Kidney tubule cell (primary cell): ENCODE measurements at regions not wholly inside any gene's neighbourhood (a gene's known extent, or its start where the extent isn't known, plus 50 kb on each side); places are given as distances from the start of the nearest gene placed in this dataset.
"Not testable (repeated sequence)": the region's sequence is repeated elsewhere in the genome, so short reads cannot be mapped to it uniquely, and the experiment has no call there.

Experiments used
- DNase-seq: peaks from one replicate; pipeline ENCODE4 v3.0.0-alpha.2; 2018; ENCODE audit warnings: low spot score

GRCh38 chr7:106749165-106749564, 88.2 kb upstream of the CCDC71L start:
- DNase-seq: no peak

- no peak for DNase-seq
These were observed 89.8 kb upstream of the CCDC71L start for GRCh38 chr7:106750773-106751172.

- no peak for DNase-seq
These were observed 91.4 kb upstream of the CCDC71L start for GRCh38 chr7:106752367-106752766.

GRCh38 chr7:106755024-106755423, 94.1 kb upstream of the CCDC71L start:
- not testable (repeated sequence) for DNase-seq

GRCh38 chr7:106755641-106756040, 94.7 kb upstream of the CCDC71L start:
- DNase-seq: no peak

- no peak for DNase-seq
These were observed 95.1 kb upstream of the CCDC71L start for GRCh38 chr7:106756071-106756470.

GRCh38 chr7:106756884-106757283, 95.9 kb upstream of the CCDC71L start:
- no peak for DNase-seq

- peak; percentile 24 for DNase-seq
These were observed 96.9 kb upstream of the CCDC71L start for GRCh38 chr7:106757846-106758245.

GRCh38 chr7:106762845-106763244, 101.9 kb upstream of the CCDC71L start:
- not testable (repeated sequence) for DNase-seq

- DNase-seq: no peak
These were observed 101.4 kb upstream of the PIK3CG start for GRCh38 chr7:106763717-106764116.

- DNase-seq: no peak
These were observed 99.2 kb upstream of the PIK3CG start for GRCh38 chr7:106765727-106766355.

GRCh38 chr7:106766551-106766950, 98.5 kb upstream of the PIK3CG start:
- DNase-seq: no peak

GRCh38 chr7:106767078-106767477, 98.0 kb upstream of the PIK3CG start:
- DNase-seq: no peak

GRCh38 chr7:106767498-106768323, 97.4 kb upstream of the PIK3CG start:
- peak; percentile 55 for DNase-seq

- DNase-seq: peak; percentile 80
These were observed 96.7 kb upstream of the PIK3CG start for GRCh38 chr7:106768324-106768751.

- peak; percentile 94 for DNase-seq
These were observed 94.9 kb upstream of the PIK3CG start for GRCh38 chr7:106770191-106770590.

GRCh38 chr7:106772655-106773108, 92.4 kb upstream of the PIK3CG start:
- peak; percentile 90 for DNase-seq

- DNase-seq: peak; percentile 90
These were observed 91.9 kb upstream of the PIK3CG start for GRCh38 chr7:106773228-106773627.

GRCh38 chr7:106773721-106774120, 91.4 kb upstream of the PIK3CG start:
- no peak for DNase-seq

GRCh38 chr7:106774213-106774767, 90.8 kb upstream of the PIK3CG start:
- DNase-seq: no peak

GRCh38 chr7:106774768-106775551, 90.1 kb upstream of the PIK3CG start:
- DNase-seq: peak; percentile 28

- peak; percentile 78 for DNase-seq
These were observed 89.5 kb upstream of the PIK3CG start for GRCh38 chr7:106775552-106775936.
